ENCODE measurements at regions not wholly inside any gene's neighbourhood (a gene's known extent, or its start where the extent isn't known, plus 50 kb on each side); places are given as distances from the start of the nearest gene placed in this dataset.

- no peak for ATAC-seq
Observed at GRCh38 chr3:11919390-11919789, 72.7 kb upstream of the TAMM41 start.

DNA sequence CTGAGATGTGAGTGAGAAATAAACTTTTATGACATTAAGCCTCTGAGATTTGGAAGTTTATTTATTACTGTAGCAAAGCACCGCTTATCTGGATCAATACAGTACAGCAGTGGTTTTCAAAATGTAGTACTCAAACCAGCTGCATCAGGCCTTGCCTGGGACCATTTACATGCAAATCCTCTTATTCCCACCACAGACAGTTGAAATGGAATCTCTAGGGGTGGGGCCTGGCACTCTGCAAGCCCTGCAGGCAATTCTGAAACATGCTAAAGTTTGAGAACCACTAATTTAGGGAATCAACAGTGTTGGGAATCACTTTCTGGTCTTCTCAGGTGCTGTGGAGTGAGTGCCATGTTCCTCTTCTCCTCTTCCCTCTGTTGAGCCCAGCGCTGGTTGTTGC is 77.8 kb upstream of the TAMM41 start:
- no peak for ATAC-seq

GRCh38 chr3:11928381-11928780 is 75.8 kb upstream of the SYN2 start:
- ATAC-seq: no peak

DNA sequence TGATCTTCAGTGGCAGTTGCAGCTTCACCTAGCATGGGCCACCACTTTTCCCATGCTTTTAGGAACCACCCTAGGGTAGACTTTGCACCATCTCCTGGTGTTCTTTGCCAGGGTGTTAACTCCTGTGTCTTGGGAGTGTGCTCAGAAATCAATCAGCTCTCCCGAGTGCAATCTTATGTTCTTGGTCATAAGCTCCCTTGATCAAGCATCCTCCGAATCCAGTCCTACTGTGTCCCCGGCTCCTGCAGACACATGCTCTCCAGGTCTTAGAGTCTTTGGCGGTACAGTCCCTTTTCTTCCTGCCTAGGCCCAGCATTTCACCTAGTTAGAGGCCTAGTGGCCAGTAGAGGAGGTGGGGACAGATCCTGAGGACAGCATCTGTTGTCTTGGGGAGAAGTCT is 74.7 kb upstream of the SYN2 start:
- no peak for ATAC-seq

DNA sequence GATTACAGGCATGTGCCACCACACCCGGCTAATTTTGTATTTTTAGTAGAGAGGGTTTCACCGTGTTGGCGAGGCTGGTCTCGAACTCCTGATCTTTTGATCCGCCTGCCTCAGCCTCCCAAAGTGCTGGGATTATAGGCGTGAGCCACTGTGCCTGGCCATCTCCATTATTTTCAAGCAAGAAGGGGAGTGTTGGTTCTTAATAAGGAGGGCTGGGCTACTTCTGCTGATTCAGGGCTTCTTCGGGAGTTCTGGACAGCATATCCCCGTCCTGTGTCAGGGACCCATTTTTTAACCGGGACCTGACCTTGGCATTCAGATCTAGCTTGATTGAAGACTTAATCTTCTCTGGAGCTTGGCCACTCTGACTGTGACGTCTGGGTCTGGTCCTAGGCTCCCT is 74.1 kb upstream of the SYN2 start:
- no peak for ATAC-seq

DNA sequence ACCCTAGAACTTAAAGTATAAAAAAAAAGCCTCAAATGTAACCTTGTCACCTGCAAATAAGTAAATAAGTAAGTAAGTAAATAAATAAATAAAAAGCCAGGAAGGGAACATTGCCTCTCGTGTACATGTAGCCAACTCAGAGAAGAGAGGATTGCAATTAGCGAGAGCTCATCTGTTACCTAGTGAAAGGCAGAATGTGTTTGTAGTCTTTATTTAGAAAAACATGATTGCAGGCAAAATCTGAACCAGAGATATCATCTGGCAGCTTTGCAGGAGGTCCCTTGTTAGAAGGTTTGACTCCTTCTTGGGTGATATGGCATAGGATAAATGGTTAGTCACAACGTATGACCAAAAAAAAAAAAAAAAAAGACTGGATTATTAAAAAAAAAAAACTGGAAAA is 71.6 kb upstream of the SYN2 start:
- no peak for ATAC-seq

DNA sequence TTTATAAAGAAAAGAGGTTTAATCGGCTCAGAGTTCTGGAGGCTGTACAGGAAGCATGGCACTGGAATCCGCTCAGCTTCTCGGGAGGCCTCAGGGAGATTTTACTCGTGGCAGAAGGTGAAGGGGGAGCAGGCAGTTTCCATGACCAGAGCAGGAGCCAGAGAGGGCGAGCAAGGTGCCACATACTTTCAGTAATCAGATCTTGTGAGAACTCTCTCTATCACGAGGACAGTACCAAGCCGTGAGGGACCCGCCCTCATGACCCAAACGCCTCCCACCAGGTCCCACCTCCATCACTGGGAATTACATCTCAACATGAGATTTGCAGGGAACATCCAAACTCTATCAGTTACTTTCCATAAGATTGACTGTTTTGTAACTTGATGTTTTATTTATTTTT is 70.7 kb upstream of the SYN2 start:
- ATAC-seq: no peak

DNA sequence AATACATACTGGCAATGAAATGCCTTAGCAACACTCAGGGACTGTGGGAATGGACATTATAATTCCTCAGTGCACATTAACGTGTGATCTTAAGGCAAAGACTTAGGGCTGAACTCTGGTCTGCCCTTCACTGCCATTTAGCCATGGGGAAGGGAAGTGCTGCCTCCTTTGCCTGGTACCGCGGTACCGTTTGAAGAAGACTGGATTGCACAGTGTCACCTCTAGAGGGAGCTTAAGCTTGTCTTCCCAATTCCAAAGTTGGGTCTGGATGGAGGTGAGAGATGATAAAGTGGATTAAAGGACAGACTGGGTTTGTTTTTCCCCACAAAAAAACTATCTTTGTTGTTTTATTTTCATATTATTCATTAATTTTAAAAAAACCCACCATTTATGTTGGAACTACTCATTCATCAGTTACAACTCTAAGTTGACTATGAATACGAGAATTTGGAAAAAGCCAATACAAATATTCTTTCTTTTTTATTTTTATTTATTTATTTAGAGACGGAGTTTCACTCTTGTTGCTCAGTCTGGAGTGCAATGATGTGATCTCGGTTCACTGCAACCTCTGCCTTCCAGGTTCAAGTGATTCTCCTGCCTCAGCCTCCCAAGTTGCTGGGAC is 60.0 kb upstream of the SYN2 start:
- no peak for ATAC-seq

DNA sequence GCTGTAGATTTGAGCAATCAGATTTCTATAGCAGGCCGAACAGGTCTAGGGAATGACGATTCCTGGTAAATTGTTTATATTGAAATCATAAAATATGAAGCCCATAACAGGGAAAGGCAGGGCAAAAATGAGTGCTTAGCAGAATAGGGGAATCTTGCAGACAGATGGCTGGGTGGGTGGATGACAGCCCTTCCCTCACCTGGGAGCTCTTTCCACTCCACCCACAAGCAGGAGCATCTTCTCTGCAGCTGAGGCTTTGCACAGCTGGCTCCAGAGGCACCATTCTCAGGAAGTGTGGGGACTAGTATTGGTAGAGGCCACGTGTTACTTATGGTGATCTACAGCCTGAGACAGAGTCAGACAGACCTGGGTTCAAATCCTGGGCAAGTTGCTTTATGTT is 55.9 kb upstream of the SYN2 start:
- no peak for ATAC-seq

DNA sequence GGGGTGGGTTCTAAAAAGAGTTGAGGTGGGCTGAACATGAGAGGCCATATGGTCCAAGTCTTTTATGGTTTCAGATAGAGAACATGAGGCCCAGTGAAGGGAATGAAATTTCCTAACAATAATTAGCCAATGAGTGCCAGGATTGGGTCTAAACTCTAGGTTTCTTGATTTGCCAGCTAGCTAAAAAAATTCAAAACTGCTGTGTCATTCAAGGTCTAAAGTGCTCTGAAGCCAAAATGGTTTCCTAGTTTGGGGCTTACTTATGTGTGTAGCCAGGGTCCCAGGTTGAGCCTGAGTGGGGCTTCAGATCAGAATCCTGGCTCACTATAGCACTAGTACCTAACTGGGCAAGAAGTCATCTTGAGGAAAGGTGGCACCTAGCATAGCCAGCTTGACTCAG is 55.3 kb upstream of the SYN2 start:
- ATAC-seq: no peak

- no peak for ATAC-seq
Observed at GRCh38 chr3:11949351-11949750, 54.8 kb upstream of the SYN2 start.

DNA sequence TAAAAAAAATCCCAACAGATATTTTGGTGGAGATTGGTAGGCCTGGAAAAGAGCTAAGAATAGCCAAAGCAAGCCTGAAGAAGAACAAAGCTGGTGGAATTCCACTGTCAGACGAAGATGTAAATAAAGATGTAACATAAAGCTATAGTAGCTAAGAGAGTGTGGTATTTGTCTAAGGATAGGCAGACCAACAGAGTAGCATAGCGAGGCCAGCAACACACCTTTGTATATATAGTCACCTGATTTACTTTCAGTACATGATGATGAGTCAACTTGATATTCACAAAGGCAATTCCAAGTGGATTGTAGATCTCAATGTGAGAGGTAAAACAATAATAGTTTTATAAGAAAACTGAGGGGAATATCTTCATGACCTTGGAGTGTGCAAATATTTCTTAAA is 53.6 kb upstream of the SYN2 start:
- ATAC-seq: no peak

GRCh38 chr3:11953350-11953749 is 50.8 kb upstream of the SYN2 start:
- ATAC-seq: no peak

DNA sequence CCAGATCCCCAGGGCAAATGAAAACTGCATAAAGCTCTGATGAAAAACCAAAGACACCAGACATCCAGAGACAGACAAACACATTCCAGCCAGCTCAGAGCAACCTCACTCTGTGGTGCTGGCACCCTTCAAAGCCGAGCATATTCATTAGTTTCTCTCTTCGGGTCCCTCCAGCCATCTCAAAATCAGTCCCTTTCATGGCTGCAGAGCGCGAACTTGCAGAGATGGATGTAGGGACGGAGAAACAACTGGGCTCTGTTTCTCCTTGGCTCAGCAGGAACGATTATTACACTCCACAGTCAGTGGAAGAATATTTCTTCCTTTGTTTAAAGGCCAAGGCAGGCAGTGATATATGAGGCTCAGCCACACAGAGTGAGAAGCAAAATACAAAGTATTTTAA is 50.4 kb upstream of the SYN2 start:
- no peak for ATAC-seq

DNA sequence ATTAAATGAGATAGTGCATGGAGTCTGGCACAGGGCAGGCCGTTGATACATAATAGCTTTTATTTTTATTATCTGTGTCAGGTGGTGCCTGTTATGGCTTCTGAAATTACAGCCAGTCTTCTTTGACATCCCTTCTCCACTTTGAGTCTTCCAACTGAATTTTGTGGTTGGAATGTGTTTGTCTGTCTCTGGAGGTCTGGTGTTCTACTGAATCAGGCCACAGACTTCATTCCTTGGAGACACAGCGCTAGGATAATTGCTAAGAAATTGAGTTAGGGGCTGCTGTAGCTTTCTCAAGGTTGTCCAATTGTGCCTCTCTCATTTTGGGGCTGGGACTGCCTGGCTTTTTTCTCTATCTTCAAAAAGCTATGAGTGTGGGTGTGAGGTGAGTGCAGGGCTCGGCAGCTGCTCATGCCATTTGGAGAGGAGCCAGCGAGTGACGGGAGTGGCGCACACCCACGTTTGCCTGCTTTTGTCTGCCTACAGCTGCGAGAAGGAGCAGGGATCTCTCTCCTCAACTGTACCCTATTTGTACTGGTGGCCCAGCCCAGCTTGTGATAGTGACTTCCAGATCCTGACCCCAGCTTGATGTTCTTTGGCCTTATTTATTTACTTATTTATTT is 49.8 kb upstream of the SYN2 start:
- ATAC-seq: no peak
